Osteocyte (in vitro differentiated cells): ENCODE measurements at regions not wholly inside any gene's neighbourhood (a gene's known extent, or its start where the extent isn't known, plus 50 kb on each side); places are given as distances from the start of the nearest gene placed in this dataset.

ENCODE experiments used
- DNase-seq: peaks from one replicate; pipeline ENCODE4 v3.0.0; 2021; ENCODE audit warnings: mixed read lengths; ENCODE audit not compliant: unreplicated experiment; ENCODE audit errors: extremely low spot score
- H3K27ac Mint-ChIP-seq: one replicate; pipeline ENCODE4 v1.8.0; 2021; ENCODE audit warnings: mild to moderate bottlenecking, mixed read lengths; ENCODE audit not compliant: unreplicated experiment
- H3K27me3 Mint-ChIP-seq: one replicate; pipeline ENCODE4 v1.8.0; 2021; ENCODE audit warnings: mixed read lengths; ENCODE audit not compliant: unreplicated experiment
- H3K36me3 Mint-ChIP-seq: one replicate; pipeline ENCODE4 v1.8.0; 2021; ENCODE audit warnings: mixed read lengths; ENCODE audit not compliant: unreplicated experiment
- H3K4me1 Mint-ChIP-seq: one replicate; pipeline ENCODE4 v1.8.0; 2021; ENCODE audit warnings: mixed read lengths; ENCODE audit not compliant: unreplicated experiment
- H3K4me3 Mint-ChIP-seq: one replicate; pipeline ENCODE4 v1.8.0; 2021; ENCODE audit warnings: mild to moderate bottlenecking, moderate library complexity, mixed read lengths; ENCODE audit not compliant: unreplicated experiment
- H3K9me3 Mint-ChIP-seq: one replicate; pipeline ENCODE4 v1.8.0; 2021; ENCODE audit warnings: mixed read lengths; ENCODE audit not compliant: unreplicated experiment
- CTCF ChIP-seq: fragments of 200-600 bp; sonication (generic); IDR thresholded peaks from 2 replicates; pipeline ENCODE4 v1.5.0; 2021; ENCODE audit warnings: antibody characterized with exemption, mild to moderate bottlenecking, moderate library complexity

- Mint-ChIP-seq H3K4me3 (no peak overlapping the region), H3K9me3 (no peaks in the 10 kb centered on the region), H3K27me3 (no peaks in the 10 kb centered on the region), H3K36me3 (no peaks in the 10 kb centered on the region), H3K4me1 (peaks cover 6% of the 10 kb centered on the region), H3K27ac (no peak overlapping the region)
- no peak for TF ChIP-seq CTCF
- no peak for DNase-seq
Observed at GRCh38 chr18:40812981-40813515, 1142.0 kb upstream of the PIK3C3 start.

- Mint-ChIP-seq H3K4me3 (no peak overlapping the region), H3K27me3 (peaks cover 5% of the 10 kb centered on the region), H3K4me1 (peaks cover 6% of the 10 kb centered on the region), H3K27ac (no peak overlapping the region), H3K36me3 (no peaks in the 10 kb centered on the region), H3K9me3 (no peaks in the 10 kb centered on the region)
- no peak for DNase-seq
- TF ChIP-seq CTCF = no peak
Observed at GRCh38 chr18:40810372-40810771, 1144.7 kb upstream of the PIK3C3 start.

- no peak for TF ChIP-seq CTCF
- no peaks in the 10 kb centered on the region for H3K27me3 Mint-ChIP-seq
- peaks cover 8% of the 10 kb centered on the region for H3K9me3 Mint-ChIP-seq
- no peak for DNase-seq
- H3K4me1 Mint-ChIP-seq = no peaks in the 10 kb centered on the region
- no peak overlapping the region for H3K27ac Mint-ChIP-seq
- no peak overlapping the region for H3K4me3 Mint-ChIP-seq
- H3K36me3 Mint-ChIP-seq = no peaks in the 10 kb centered on the region
Observed at GRCh38 chr18:40789286-40789685, 1165.7 kb upstream of the PIK3C3 start.

GRCh38 chr18:40782453-40783130, 1172.4 kb upstream of the PIK3C3 start:
- DNase-seq = no peak
- Mint-ChIP-seq H3K27me3 (no peaks in the 10 kb centered on the region), H3K4me3 (no peak overlapping the region), H3K4me1 (no peaks in the 10 kb centered on the region), H3K9me3 (no peaks in the 10 kb centered on the region), H3K36me3 (no peaks in the 10 kb centered on the region), H3K27ac (no peak overlapping the region)
- no peak for TF ChIP-seq CTCF

- H3K27me3 Mint-ChIP-seq = no peaks in the 10 kb centered on the region
- DNase-seq = no peak
- H3K4me1 Mint-ChIP-seq = peaks cover 11% of the 10 kb centered on the region
- no peak for TF ChIP-seq CTCF
- no peak overlapping the region for H3K4me3 Mint-ChIP-seq
- H3K9me3 Mint-ChIP-seq = no peaks in the 10 kb centered on the region
- no peaks in the 10 kb centered on the region for H3K36me3 Mint-ChIP-seq
- H3K27ac Mint-ChIP-seq = no peak overlapping the region
Observed at GRCh38 chr18:40769786-40770185, 1185.2 kb upstream of the PIK3C3 start.
